ENCODE measurements at regions not wholly inside any gene's neighbourhood (a gene's known extent, or its start where the extent isn't known, plus 50 kb on each side); places are given as distances from the start of the nearest gene placed in this dataset.
A peak's percentile ranks its signal among the peaks of the same experiment; 100 is the strongest.

DNA sequence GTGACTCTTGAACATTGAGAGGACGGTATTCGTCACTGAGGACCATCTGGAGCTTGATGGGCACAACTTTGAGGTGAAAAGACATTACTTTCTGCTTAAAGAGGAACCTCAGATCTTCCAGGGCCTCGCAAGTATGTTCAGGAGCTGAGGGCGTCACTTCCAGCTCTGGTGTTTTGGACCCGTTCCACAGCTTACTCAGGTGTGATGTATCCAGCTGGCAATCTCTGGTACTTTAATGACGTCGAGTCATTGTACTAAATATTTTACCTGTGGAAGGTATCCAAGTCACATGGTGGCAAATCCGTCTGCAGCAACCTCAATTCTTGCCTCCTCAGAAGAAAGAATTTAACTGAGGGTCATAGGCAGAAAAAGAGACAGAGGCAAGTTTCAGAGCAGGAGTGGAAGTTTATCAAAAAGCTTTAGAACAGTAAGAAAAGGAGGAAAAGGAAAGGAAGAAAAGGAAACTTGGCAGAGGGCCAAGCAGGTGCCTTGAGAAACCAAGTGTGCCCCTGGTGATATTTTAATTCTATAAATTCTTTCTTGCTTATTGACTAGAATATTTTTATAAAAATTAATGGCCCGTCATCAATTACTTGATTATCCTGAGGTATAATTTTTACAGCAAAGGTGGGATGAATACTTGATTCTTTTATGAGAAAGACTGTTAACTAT is 250.6 kb downstream of the AEBP2 start:
- no peak for TF ChIP-seq EZH2 (IDR thresholded peaks at IDR 0.05)
- TF ChIP-seq, protein P1, sequence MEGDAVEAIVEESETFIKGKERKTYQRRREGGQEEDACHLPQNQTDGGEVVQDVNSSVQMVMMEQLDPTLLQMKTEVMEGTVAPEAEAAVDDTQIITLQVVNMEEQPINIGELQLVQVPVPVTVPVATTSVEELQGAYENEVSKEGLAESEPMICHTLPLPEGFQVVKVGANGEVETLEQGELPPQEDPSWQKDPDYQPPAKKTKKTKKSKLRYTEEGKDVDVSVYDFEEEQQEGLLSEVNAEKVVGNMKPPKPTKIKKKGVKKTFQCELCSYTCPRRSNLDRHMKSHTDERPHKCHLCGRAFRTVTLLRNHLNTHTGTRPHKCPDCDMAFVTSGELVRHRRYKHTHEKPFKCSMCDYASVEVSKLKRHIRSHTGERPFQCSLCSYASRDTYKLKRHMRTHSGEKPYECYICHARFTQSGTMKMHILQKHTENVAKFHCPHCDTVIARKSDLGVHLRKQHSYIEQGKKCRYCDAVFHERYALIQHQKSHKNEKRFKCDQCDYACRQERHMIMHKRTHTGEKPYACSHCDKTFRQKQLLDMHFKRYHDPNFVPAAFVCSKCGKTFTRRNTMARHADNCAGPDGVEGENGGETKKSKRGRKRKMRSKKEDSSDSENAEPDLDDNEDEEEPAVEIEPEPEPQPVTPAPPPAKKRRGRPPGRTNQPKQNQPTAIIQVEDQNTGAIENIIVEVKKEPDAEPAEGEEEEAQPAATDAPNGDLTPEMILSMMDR (IDR thresholded peaks at IDR 0.05 in 2 of 3, conservative IDR thresholded peaks at IDR 0.05 in 1 of 3; ENCODE audit: borderline replicate concordance in 1 of 3, insufficient read depth in 1 of 3, low read depth in 2 of 3, low read length in 2 of 3) = no peak
- no peak for TF ChIP-seq POLR2AphosphoS5 (IDR thresholded peaks at IDR 0.05; ENCODE audit: low read depth, low read length)
- no peak for TF ChIP-seq ELF1 (IDR thresholded peaks at IDR 0.05; ENCODE audit: borderline replicate concordance, low read depth)
- TF ChIP-seq, protein P2, sequence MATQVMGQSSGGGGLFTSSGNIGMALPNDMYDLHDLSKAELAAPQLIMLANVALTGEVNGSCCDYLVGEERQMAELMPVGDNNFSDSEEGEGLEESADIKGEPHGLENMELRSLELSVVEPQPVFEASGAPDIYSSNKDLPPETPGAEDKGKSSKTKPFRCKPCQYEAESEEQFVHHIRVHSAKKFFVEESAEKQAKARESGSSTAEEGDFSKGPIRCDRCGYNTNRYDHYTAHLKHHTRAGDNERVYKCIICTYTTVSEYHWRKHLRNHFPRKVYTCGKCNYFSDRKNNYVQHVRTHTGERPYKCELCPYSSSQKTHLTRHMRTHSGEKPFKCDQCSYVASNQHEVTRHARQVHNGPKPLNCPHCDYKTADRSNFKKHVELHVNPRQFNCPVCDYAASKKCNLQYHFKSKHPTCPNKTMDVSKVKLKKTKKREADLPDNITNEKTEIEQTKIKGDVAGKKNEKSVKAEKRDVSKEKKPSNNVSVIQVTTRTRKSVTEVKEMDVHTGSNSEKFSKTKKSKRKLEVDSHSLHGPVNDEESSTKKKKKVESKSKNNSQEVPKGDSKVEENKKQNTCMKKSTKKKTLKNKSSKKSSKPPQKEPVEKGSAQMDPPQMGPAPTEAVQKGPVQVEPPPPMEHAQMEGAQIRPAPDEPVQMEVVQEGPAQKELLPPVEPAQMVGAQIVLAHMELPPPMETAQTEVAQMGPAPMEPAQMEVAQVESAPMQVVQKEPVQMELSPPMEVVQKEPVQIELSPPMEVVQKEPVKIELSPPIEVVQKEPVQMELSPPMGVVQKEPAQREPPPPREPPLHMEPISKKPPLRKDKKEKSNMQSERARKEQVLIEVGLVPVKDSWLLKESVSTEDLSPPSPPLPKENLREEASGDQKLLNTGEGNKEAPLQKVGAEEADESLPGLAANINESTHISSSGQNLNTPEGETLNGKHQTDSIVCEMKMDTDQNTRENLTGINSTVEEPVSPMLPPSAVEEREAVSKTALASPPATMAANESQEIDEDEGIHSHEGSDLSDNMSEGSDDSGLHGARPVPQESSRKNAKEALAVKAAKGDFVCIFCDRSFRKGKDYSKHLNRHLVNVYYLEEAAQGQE (IDR thresholded peaks at IDR 0.05; ENCODE audit: low read depth) = no peak
- no peak for TF ChIP-seq EGR1 (IDR thresholded peaks at IDR 0.05; ENCODE audit: low read depth)
- no peak for TF ChIP-seq POLR2A (IDR thresholded peaks at IDR 0.05; ENCODE audit: borderline replicate concordance, extremely low read depth, insufficient read depth, insufficient read length)
- no peak for TF ChIP-seq ZFX (IDR thresholded peaks at IDR 0.05)
- no peak for TF ChIP-seq ZNF274 (IDR thresholded peaks at IDR 0.05; ENCODE audit: low read depth, low read length)
- no peak for TF ChIP-seq SP1 (IDR thresholded peaks at IDR 0.05; ENCODE audit: low read depth)
- TF ChIP-seq, protein P3, sequence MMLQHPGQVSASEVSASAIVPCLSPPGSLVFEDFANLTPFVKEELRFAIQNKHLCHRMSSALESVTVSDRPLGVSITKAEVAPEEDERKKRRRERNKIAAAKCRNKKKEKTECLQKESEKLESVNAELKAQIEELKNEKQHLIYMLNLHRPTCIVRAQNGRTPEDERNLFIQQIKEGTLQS (IDR thresholded peaks at IDR 0.05) = no peak
- no peak for TF ChIP-seq RAD21 (IDR thresholded peaks at IDR 0.05; ENCODE audit: low read depth)
- TF ChIP-seq, protein P4, sequence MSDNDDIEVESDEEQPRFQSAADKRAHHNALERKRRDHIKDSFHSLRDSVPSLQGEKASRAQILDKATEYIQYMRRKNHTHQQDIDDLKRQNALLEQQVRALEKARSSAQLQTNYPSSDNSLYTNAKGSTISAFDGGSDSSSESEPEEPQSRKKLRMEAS (IDR thresholded peaks at IDR 0.05) = 0 out of 2 replicates have a peak, but pooled peaks have one; percentile 22
